PC-9 (cell line): ENCODE measurements at regions not wholly inside any gene's neighbourhood (a gene's known extent, or its start where the extent isn't known, plus 50 kb on each side); places are given as distances from the start of the nearest gene placed in this dataset.

ENCODE experiments used
- EZH2 ChIP-seq: fragments of 200-600 bp; sonication (generic); IDR thresholded peaks from 2 replicates; pipeline ENCODE4 v1.8.0; 2017; ENCODE audit warnings: antibody characterized with exemption, low read depth
- TF ChIP-seq, protein P1 (sequence below): fragments of 200-600 bp; sonication (generic); conservative IDR thresholded peaks from 2 replicates; pipeline ENCODE4 v1.6.1; 2017; ENCODE audit warnings: mixed run types, antibody characterized with exemption, mild to moderate bottlenecking, moderate library complexity

DNA sequence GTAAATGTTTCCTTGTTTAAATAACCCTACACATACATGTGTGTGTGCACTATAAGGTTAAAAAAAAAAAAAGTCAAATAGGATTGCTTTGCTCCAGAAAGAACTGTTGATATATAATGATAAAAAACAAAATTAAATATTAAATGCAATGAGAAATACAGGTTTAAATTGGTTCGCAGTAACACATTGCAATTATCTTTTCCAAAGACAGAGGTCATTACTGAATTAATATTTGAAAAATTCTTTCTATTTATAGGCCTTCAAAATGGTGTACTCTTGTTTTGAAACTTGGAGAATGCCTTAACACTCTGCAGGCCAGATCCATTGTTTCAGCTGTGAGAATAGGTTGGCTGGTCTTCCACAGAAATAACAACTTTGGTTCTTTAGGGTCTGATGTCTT, 319.0 kb upstream of the NUDT12 start:
- TF ChIP-seq, protein P1, sequence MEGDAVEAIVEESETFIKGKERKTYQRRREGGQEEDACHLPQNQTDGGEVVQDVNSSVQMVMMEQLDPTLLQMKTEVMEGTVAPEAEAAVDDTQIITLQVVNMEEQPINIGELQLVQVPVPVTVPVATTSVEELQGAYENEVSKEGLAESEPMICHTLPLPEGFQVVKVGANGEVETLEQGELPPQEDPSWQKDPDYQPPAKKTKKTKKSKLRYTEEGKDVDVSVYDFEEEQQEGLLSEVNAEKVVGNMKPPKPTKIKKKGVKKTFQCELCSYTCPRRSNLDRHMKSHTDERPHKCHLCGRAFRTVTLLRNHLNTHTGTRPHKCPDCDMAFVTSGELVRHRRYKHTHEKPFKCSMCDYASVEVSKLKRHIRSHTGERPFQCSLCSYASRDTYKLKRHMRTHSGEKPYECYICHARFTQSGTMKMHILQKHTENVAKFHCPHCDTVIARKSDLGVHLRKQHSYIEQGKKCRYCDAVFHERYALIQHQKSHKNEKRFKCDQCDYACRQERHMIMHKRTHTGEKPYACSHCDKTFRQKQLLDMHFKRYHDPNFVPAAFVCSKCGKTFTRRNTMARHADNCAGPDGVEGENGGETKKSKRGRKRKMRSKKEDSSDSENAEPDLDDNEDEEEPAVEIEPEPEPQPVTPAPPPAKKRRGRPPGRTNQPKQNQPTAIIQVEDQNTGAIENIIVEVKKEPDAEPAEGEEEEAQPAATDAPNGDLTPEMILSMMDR = no peak
- no peak for TF ChIP-seq EZH2
